Loucy (cell line): ENCODE measurements at regions not wholly inside any gene's neighbourhood (a gene's known extent, or its start where the extent isn't known, plus 50 kb on each side); places are given as distances from the start of the nearest gene placed in this dataset.

Source experiments
- EZH2phosphoT487 ChIP-seq: fragments of 200-600 bp; IDR thresholded peaks from 2 replicates; pipeline ENCODE4 v1.6.1; 2018; ENCODE audit warnings: antibody characterized with exemption, mild to moderate bottlenecking, moderate library complexity, borderline replicate concordance
- TF ChIP-seq, protein P1 (sequence below): fragments of 200-600 bp; sonication (generic); conservative IDR thresholded peaks from 2 replicates; pipeline ENCODE4 v1.5.1; 2014; ENCODE audit warnings: mild to moderate bottlenecking, antibody characterized with exemption, low read length

DNA sequence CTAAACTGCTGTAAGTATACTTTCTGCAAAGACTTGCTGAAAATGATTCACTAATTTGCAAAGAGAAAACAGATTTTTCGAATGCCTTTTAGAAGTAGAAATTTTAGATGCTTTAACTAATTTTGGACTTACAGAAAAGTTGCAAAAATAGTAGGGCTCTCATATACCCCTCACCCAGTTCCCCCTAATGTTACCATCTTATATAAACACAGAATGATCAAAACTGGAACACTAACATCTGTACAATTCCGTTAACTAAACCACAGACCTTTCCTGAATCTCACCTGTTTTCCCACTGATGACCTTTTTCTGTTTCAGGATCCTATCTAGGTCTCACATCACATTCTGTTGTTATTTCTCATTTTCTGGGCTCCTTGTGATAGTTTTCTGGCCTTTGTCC lies 454.8 kb downstream of the SHQ1 start:
- TF ChIP-seq, protein P1, sequence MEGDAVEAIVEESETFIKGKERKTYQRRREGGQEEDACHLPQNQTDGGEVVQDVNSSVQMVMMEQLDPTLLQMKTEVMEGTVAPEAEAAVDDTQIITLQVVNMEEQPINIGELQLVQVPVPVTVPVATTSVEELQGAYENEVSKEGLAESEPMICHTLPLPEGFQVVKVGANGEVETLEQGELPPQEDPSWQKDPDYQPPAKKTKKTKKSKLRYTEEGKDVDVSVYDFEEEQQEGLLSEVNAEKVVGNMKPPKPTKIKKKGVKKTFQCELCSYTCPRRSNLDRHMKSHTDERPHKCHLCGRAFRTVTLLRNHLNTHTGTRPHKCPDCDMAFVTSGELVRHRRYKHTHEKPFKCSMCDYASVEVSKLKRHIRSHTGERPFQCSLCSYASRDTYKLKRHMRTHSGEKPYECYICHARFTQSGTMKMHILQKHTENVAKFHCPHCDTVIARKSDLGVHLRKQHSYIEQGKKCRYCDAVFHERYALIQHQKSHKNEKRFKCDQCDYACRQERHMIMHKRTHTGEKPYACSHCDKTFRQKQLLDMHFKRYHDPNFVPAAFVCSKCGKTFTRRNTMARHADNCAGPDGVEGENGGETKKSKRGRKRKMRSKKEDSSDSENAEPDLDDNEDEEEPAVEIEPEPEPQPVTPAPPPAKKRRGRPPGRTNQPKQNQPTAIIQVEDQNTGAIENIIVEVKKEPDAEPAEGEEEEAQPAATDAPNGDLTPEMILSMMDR = no peak
- no peak for TF ChIP-seq EZH2phosphoT487
